ENCODE measurements at regions not wholly inside any gene's neighbourhood (a gene's known extent, or its start where the extent isn't known, plus 50 kb on each side); places are given as distances from the start of the nearest gene placed in this dataset.
A peak's percentile ranks its signal among the peaks of the same experiment; 100 is the strongest.
"Not testable (repeated sequence)": the region's sequence is repeated elsewhere in the genome, so short reads cannot be mapped to it uniquely, and the experiment has no call there.

DNA sequence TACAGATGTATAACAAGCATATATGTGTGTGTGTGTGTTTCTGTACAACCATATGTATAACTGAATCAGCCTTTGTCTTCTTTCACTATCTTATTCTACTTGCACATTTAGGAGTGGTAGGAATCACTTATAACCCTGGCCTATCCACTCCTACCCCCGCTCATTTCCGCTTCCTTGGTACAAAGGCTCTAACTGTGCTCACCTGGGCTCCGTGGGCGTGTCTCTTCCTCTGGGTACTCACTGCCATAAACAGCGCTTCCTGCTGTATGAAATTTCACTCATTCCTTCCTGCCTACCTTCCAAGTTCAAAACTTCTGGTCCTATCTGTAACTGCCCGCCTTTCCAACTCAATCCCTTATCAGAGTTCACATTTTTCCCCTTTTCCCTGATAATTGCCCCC is 815.5 kb downstream of the EPHA4 start:
- ATAC-seq (no peak), DNase-seq (no peak)
- H3K9me3 Mint-ChIP-seq, result peaks cover 0 to 7% (median 0%) of the 10 kb centered on the region in 11 donors
- POLR2A ChIA-PET, result no interaction called here
- H3K4me3 ChIP-seq (ENCODE audit: low read length), result no peak overlapping the region
- no peak overlapping the region for H3K27ac ChIP-seq (ENCODE audit: low read depth, low read length)
- no peaks in the 10 kb centered on the region for H3K27me3 ChIP-seq (ENCODE audit: control insufficient read depth in 2 of 2, insufficient read depth in 2 of 2, low read length in 2 of 2)
- H3K4me1 Mint-ChIP-seq, result no peaks in the 10 kb centered on the region
- H3K9me3 ChIP-seq (ENCODE audit: control insufficient read depth in 2 of 3, low read length in 3 of 3), result no peaks in the 10 kb centered on the region
- no peaks in the 10 kb centered on the region for H3K36me3 ChIP-seq (ENCODE audit: control insufficient read depth in 2 of 3, insufficient read depth in 3 of 3, low read length in 3 of 3)
- no peaks in the 10 kb centered on the region for H3K36me3 Mint-ChIP-seq
- H3K4me3 Mint-ChIP-seq, result no peak overlapping the region
- intact Hi-C loops (cut with micrococcal nuclease), result no loop called here
- H3K4me1 ChIP-seq (ENCODE audit: control insufficient read depth in 2 of 2, insufficient read depth in 2 of 2, low read length in 2 of 2), result no peaks in the 10 kb centered on the region
- peak overlapping the region in 2 of 9 donors; percentile 4 to 22 for H3K27ac Mint-ChIP-seq
- H3K27me3 Mint-ChIP-seq, result peaks cover 0 to 5% (median 0%) of the 10 kb centered on the region in 5 donors
- CTCF ChIA-PET, result no interaction called here

DNA sequence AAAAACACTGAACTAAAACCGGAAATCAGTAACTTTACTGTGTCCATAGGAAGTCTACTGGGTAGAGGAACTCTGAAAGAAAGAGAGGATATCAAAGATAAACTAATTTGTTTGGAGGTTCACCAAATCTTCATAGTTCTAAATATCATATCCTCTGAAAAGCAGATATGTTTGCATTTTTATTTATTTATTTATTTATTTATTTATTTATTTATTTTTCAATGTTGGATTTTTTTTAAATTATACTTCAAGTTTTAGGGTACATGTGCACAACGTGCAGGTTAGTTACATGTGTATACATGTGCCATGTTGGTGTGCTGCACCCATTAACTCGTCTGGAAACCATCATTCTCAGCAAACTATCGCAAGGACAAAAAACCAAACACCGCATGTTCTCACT is 813.7 kb downstream of the EPHA4 start:
- CTCF ChIA-PET, result not testable (repeated sequence)

DNA sequence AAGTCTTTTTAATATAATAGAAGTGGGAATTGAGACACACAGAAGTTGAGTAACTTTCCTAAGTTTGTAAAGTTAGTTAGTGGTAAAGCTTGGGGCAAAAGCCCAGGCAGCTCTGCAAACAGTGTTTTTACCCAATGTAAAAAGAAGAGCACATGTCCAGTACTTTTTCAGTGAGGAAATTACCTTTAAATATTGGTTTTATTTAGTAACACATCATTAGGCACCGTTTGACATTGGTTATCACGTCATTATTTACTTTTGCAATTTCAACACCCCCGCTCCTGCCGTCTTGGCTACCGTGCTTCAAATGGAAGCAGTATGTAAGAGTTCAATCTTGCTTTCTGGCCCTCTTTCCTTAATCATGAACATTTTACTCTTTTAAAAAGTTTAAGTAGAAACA is 807.9 kb downstream of the EPHA4 start:
- ATAC-seq (no peak), DNase-seq (no peak)
- H3K9me3 ChIP-seq (ENCODE audit: control insufficient read depth in 2 of 3, low read length in 3 of 3), result no peaks in the 10 kb centered on the region
- H3K27me3 ChIP-seq (ENCODE audit: control insufficient read depth in 2 of 2, insufficient read depth in 2 of 2, low read length in 2 of 2), result no peaks in the 10 kb centered on the region
- intact Hi-C loops (cut with micrococcal nuclease), result no loop called here
- Mint-ChIP-seq H3K27me3 (peaks cover 0 to 9% (median 5%) of the 10 kb centered on the region in 5 donors), H3K9me3 (peaks cover 0 to 7% (median 0%) of the 10 kb centered on the region in 11 donors), H3K4me3 (no peak overlapping the region), H3K27ac (no peak overlapping the region), H3K4me1 (no peaks in the 10 kb centered on the region), H3K36me3 (no peaks in the 10 kb centered on the region)
- H3K27ac ChIP-seq (ENCODE audit: low read depth, low read length), result no peak overlapping the region
- no peaks in the 10 kb centered on the region for H3K4me1 ChIP-seq (ENCODE audit: control insufficient read depth in 2 of 2, insufficient read depth in 2 of 2, low read length in 2 of 2)
- ChIA-PET CTCF (no interaction called here), POLR2A (no interaction called here)
- no peak overlapping the region for H3K4me3 ChIP-seq (ENCODE audit: low read length)
- H3K36me3 ChIP-seq (ENCODE audit: control insufficient read depth in 2 of 3, insufficient read depth in 3 of 3, low read length in 3 of 3), result no peaks in the 10 kb centered on the region

More for the DNA sequence above, 813.7 kb downstream of the EPHA4 start:
- POLR2A ChIA-PET; intact Hi-C loops (cut with micrococcal nuclease); H3K27ac ChIP-seq (ENCODE audit: low read depth, low read length); H3K4me3 ChIP-seq (ENCODE audit: low read length); H3K4me3 Mint-ChIP-seq; H3K27me3 Mint-ChIP-seq; H3K27ac Mint-ChIP-seq; ATAC-seq; H3K27me3 ChIP-seq (ENCODE audit: control insufficient read depth in 2 of 2, insufficient read depth in 2 of 2, low read length in 2 of 2); H3K36me3 Mint-ChIP-seq; H3K4me1 Mint-ChIP-seq; H3K36me3 ChIP-seq (ENCODE audit: control insufficient read depth in 2 of 3, insufficient read depth in 3 of 3, low read length in 3 of 3); H3K9me3 Mint-ChIP-seq; DNase-seq; H3K9me3 ChIP-seq (ENCODE audit: control insufficient read depth in 2 of 3, low read length in 3 of 3); H3K4me1 ChIP-seq (ENCODE audit: control insufficient read depth in 2 of 2, insufficient read depth in 2 of 2, low read length in 2 of 2): not testable (repeated sequence)

DNA sequence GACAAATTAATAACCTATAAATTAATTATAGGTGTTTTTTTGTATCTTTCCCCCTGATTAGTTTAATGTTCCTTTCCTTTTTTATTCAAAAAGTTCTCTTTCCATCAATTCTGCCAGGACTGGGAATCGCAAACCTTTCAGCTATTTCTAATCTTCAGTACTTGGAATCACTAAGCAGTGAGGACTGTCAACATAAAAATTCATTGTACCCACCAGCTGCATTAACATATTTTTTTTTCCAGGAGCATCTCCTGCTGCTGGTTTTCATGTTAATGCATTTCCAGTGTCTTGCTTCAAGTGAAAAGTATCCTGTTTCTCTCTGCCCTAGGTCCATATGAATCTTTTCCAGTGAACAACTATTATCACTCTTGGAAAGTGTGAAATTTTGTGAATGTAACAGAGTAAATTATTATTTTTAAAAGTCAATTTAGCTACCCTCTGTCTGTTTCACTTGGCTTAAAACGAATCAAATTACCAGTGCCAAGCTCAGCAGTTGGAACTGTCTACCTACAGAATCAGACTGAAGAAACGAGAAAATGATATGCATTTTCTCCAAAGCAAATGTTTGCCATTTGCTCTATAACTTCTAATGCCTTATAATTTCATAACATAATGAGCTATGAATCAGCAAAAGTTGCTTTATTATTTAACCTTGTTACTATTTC is 804.4 kb downstream of the EPHA4 start:
- no peak overlapping the region for H3K27ac Mint-ChIP-seq
- no peaks in the 10 kb centered on the region for H3K4me1 Mint-ChIP-seq
- H3K27me3 Mint-ChIP-seq, result peaks cover 0 to 12% (median 5%) of the 10 kb centered on the region in 5 donors
- Histone ChIP-seq H3K36me3 (ENCODE audit: control insufficient read depth in 2 of 3, insufficient read depth in 3 of 3, low read length in 3 of 3) (no peaks in the 10 kb centered on the region), H3K27me3 (ENCODE audit: control insufficient read depth in 2 of 2, insufficient read depth in 2 of 2, low read length in 2 of 2) (no peaks in the 10 kb centered on the region), H3K4me1 (ENCODE audit: control insufficient read depth in 2 of 2, insufficient read depth in 2 of 2, low read length in 2 of 2) (no peaks in the 10 kb centered on the region), H3K27ac (ENCODE audit: low read depth, low read length) (no peak overlapping the region), H3K9me3 (ENCODE audit: control insufficient read depth in 2 of 3, low read length in 3 of 3) (no peaks in the 10 kb centered on the region), H3K4me3 (ENCODE audit: low read length) (no peak overlapping the region)
- POLR2A ChIA-PET, result interaction anchor here (0.6 kb wide), 1 partner anchor 11 kb away, joined by 3 read pairs; no protein-coding TSS in a partner anchor
- H3K36me3 Mint-ChIP-seq, result no peaks in the 10 kb centered on the region
- CTCF ChIA-PET, result no interaction called here
- DNase-seq, result no peak
- intact Hi-C loops (cut with micrococcal nuclease), result no loop called here
- H3K4me3 Mint-ChIP-seq, result no peak overlapping the region
- H3K9me3 Mint-ChIP-seq, result no peaks in the 10 kb centered on the region
- ATAC-seq, result no peak

DNA sequence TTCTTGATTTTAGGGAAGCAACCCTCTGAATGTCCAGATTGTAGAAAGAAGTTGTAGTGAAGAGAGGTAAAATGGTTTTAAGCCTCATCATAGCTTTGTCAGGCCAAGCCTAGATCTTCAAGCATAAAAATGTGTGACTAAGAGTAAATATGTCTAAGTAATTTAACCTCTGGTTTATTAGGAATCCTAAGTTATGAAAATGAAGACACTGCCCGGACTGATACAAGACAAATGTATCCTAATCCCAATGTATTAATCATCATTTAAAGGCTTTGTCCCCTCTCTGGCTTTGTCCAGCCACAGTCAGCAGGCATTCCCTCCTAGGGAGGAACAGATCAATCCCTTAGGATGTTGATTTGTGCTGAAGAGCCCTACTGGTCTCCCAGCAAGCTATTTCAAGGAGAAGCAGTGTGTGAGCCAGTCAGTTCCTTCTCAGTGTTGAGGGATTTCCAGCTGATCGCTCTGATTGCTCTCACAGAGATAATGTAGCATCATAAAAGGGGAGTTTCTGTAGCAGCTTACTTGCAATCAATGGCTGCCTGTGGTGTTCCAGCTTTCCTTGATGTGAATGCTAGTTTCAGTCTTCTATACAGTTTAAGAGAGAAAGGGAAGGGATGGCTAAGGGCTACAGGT is 796.1 kb downstream of the EPHA4 start:
- Mint-ChIP-seq H3K4me3 (no peak overlapping the region), H3K36me3 (no peaks in the 10 kb centered on the region), H3K27me3 (peaks cover 0 to 6% (median 4%) of the 10 kb centered on the region in 5 donors), H3K9me3 (peaks cover 0 to 6% (median 0%) of the 10 kb centered on the region in 11 donors), H3K4me1 (no peaks in the 10 kb centered on the region), H3K27ac (no peak overlapping the region)
- Histone ChIP-seq H3K4me3 (ENCODE audit: low read length) (no peak overlapping the region), H3K9me3 (ENCODE audit: control insufficient read depth in 2 of 3, low read length in 3 of 3) (no peaks in the 10 kb centered on the region), H3K36me3 (ENCODE audit: control insufficient read depth in 2 of 3, insufficient read depth in 3 of 3, low read length in 3 of 3) (no peaks in the 10 kb centered on the region), H3K4me1 (ENCODE audit: control insufficient read depth in 2 of 2, insufficient read depth in 2 of 2, low read length in 2 of 2) (no peaks in the 10 kb centered on the region), H3K27ac (ENCODE audit: low read depth, low read length) (no peak overlapping the region), H3K27me3 (ENCODE audit: control insufficient read depth in 2 of 2, insufficient read depth in 2 of 2, low read length in 2 of 2) (no peaks in the 10 kb centered on the region)
- CTCF ChIA-PET, result interaction anchor here (0.6 kb wide), 2 partner anchors 745 to 890 kb away, joined by 3 read pairs; no protein-coding TSS in a partner anchor
- intact Hi-C loops (cut with micrococcal nuclease), result no loop called here
- POLR2A ChIA-PET, result no interaction called here
- DNase-seq (no peak), ATAC-seq (no peak)

DNA sequence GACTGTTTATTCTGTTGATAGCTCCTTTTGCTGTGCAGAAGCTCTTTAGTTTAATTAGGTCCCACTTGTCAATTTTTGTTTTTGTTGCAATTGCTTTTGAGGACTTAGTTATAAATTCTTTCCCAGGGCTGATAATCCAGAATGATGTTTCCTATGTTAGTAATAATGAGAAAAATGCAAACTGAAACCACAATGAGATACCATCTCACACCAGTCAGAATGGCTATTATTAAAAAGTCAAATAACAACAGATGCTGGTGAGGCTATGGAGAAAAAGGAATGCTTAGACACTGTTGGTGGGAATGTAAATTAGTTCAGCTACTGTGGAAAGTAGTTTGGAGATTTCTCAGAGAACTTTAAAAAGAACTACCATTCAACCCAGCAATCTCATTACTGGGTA is 793.0 kb downstream of the EPHA4 start:
- H3K4me1 Mint-ChIP-seq; H3K4me1 ChIP-seq (ENCODE audit: control insufficient read depth in 2 of 2, insufficient read depth in 2 of 2, low read length in 2 of 2); H3K9me3 ChIP-seq (ENCODE audit: control insufficient read depth in 2 of 3, low read length in 3 of 3); H3K4me3 Mint-ChIP-seq; DNase-seq; ATAC-seq; H3K36me3 Mint-ChIP-seq; H3K27ac Mint-ChIP-seq; intact Hi-C loops (cut with micrococcal nuclease); CTCF ChIA-PET; H3K9me3 Mint-ChIP-seq; H3K27me3 ChIP-seq (ENCODE audit: control insufficient read depth in 2 of 2, insufficient read depth in 2 of 2, low read length in 2 of 2); H3K4me3 ChIP-seq (ENCODE audit: low read length); H3K27ac ChIP-seq (ENCODE audit: low read depth, low read length); H3K36me3 ChIP-seq (ENCODE audit: control insufficient read depth in 2 of 3, insufficient read depth in 3 of 3, low read length in 3 of 3): not testable (repeated sequence)
- POLR2A ChIA-PET, result interaction anchor here (0.7 kb wide), 1 partner anchor 11 kb away, joined by 3 read pairs; no protein-coding TSS in a partner anchor
- peaks cover 0 to 17% (median 6%) of the 10 kb centered on the region in 5 donors for H3K27me3 Mint-ChIP-seq

DNA sequence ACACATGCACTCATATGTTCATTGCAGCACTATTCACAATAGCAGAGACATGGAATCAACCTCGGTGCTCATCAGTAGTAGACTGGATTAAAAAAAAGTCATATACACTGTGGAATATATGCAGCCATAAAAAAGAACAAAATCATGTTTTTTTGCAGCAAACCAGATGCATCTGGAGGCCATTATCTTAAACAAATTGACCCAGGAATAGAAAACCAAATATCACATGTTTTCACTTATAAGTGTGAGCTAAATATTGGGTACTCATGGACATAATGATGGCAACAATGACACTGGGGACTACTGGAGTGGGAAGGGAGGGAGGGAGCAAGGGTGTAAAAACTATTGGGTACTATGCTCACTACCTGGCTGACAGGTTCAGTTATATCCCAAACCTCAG is 792.6 kb downstream of the EPHA4 start:
- H3K4me3 ChIP-seq (ENCODE audit: low read length), result no peak overlapping the region
- no peaks in the 10 kb centered on the region for H3K4me1 ChIP-seq (ENCODE audit: control insufficient read depth in 2 of 2, insufficient read depth in 2 of 2, low read length in 2 of 2)
- H3K4me3 Mint-ChIP-seq, result no peak overlapping the region
- no peaks in the 10 kb centered on the region for H3K36me3 Mint-ChIP-seq
- CTCF ChIA-PET, result no interaction called here
- DNase-seq (no peak), ATAC-seq (no peak)
- no peaks in the 10 kb centered on the region for H3K4me1 Mint-ChIP-seq
- intact Hi-C loops (cut with micrococcal nuclease), result no loop called here
- POLR2A ChIA-PET, result no interaction called here
- H3K27ac ChIP-seq (ENCODE audit: low read depth, low read length), result no peak overlapping the region
- no peak overlapping the region for H3K27ac Mint-ChIP-seq
- H3K9me3 ChIP-seq (ENCODE audit: control insufficient read depth in 2 of 3, low read length in 3 of 3), result no peaks in the 10 kb centered on the region
- H3K36me3 ChIP-seq (ENCODE audit: control insufficient read depth in 2 of 3, insufficient read depth in 3 of 3, low read length in 3 of 3), result no peaks in the 10 kb centered on the region
- peaks cover 0 to 17% (median 6%) of the 10 kb centered on the region in 5 donors for H3K27me3 Mint-ChIP-seq
- H3K27me3 ChIP-seq (ENCODE audit: control insufficient read depth in 2 of 2, insufficient read depth in 2 of 2, low read length in 2 of 2), result no peaks in the 10 kb centered on the region
- peaks cover 0 to 6% (median 0%) of the 10 kb centered on the region in 11 donors for H3K9me3 Mint-ChIP-seq
